ENCODE measurements at regions not wholly inside any gene's neighbourhood (a gene's known extent, or its start where the extent isn't known, plus 50 kb on each side); places are given as distances from the start of the nearest gene placed in this dataset.
A peak's percentile ranks its signal among the peaks of the same experiment; 100 is the strongest.

DNA sequence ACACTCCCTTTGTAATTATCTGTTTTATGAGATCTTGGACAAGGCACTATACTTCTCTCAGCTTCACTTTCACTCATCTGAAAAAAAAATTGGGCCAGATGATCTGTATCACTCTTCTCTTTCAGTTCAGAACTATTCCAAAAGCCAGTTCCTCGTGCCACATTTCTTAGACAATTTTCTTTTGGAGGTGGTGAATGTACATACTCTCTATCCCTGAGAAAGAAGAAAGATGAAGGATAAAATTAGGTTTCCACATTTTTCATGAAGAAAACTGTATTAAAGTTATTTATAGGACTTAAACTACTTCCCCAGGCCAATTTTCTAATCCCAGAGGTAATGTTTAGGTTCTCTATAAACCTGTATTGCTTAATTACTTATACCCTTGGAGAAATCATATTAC is 171.6 kb downstream of the SLC6A15 start:
- TF ChIP-seq, protein P1, sequence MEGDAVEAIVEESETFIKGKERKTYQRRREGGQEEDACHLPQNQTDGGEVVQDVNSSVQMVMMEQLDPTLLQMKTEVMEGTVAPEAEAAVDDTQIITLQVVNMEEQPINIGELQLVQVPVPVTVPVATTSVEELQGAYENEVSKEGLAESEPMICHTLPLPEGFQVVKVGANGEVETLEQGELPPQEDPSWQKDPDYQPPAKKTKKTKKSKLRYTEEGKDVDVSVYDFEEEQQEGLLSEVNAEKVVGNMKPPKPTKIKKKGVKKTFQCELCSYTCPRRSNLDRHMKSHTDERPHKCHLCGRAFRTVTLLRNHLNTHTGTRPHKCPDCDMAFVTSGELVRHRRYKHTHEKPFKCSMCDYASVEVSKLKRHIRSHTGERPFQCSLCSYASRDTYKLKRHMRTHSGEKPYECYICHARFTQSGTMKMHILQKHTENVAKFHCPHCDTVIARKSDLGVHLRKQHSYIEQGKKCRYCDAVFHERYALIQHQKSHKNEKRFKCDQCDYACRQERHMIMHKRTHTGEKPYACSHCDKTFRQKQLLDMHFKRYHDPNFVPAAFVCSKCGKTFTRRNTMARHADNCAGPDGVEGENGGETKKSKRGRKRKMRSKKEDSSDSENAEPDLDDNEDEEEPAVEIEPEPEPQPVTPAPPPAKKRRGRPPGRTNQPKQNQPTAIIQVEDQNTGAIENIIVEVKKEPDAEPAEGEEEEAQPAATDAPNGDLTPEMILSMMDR (IDR thresholded peaks at IDR 0.05; ENCODE audit: low read depth, low read length, missing control alignments): no peak
- Histone ChIP-seq H3K27ac (no peak overlapping the region), H3K27me3 (replicated peaks) (no peaks in the 10 kb centered on the region), H3K36me3 (replicated peaks) (no peaks in the 10 kb centered on the region), H3K4me3 (ENCODE audit: low read depth, low read length) (no peak overlapping the region)
- no peak for DNase-seq
- in situ Hi-C loops (cut with HindIII; ENCODE audit: low pct_ligation_motif_present, low sequenced_read_pairs): no loop called here

DNA sequence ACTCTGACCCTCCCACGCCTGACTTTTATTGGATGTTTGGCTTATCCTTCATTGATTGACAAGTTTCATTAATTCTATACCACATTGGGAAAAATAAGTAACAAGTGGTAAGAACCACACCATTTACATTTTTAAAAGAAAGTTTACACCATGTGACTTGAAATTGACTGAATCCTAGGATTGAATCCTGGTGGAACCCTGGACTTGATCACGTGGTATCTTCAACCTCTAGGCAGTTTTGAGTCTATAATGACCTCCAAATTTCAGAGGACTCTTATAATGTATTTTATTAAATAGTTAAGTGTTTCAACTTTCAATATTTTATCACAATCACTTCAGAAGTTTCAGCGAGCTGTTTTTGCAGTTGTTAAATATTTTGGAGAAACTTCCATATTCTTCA is 172.0 kb downstream of the SLC6A15 start:
- H3K27me3 ChIP-seq (replicated peaks): no peaks in the 10 kb centered on the region
- H3K36me3 ChIP-seq (replicated peaks): no peaks in the 10 kb centered on the region
- DNase-seq: no peak
- in situ Hi-C loops (cut with HindIII; ENCODE audit: low pct_ligation_motif_present, low sequenced_read_pairs): no loop called here
- no peak overlapping the region for H3K4me3 ChIP-seq (ENCODE audit: low read depth, low read length)
- H3K27ac ChIP-seq: no peak overlapping the region
- TF ChIP-seq, protein P1 (IDR thresholded peaks at IDR 0.05; ENCODE audit: low read depth, low read length, missing control alignments): no peak

DNA sequence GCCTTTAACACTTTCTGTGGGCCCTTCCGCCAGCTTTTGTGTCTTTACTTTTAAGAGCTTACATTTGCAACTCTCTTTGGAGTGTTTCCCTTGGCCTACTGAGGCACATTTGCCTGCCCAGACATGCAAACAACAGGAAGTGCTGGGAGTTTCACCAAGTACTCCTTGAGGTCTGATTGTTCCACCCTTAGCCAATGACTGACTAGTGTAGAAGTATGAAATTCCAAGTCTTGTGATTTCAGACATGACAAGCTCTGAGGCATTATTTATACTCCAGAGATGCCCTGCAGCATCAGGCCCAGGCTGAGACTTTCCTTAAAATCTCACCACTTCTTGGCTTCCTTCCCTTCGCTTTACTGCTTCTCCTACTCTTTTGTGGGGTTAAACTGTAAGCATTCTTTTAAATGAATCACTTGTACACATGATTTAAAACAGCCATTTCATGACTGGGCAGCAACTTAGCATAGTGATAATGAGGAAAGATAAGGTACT is 174.1 kb downstream of the SLC6A15 start:
- Histone ChIP-seq H3K27ac (peak overlapping the region; percentile 44), H3K36me3 (replicated peaks) (no peaks in the 10 kb centered on the region), H3K27me3 (replicated peaks) (no peaks in the 10 kb centered on the region), H3K4me3 (ENCODE audit: low read depth, low read length) (no peak overlapping the region)
- in situ Hi-C loops (cut with HindIII; ENCODE audit: low pct_ligation_motif_present, low sequenced_read_pairs): no loop called here
- TF ChIP-seq, protein P1 (IDR thresholded peaks at IDR 0.05; ENCODE audit: low read depth, low read length, missing control alignments): no peak
- DNase-seq: peak; percentile 68

DNA sequence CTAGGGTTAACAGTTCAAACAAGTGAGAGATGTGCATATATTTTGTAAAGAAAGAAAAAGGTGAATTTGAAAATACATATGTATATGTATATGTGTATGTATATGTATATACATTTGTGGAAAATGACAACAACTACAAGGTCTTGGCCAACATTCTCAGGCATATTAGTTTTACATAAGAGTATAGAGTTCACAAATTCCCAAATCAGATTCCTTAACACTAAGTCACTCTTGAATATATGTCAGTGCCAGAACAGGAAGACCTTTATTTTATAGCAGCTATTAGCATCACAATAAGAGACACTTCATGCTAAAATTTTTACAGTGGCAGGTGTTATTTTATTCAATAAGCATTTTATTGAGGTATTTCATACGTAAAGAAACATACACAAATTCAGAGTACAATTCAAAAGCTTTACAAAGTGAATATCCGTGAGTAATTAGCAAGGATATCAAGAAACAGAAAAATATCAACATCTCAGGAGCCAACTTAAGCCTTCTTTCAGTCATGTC is 179.7 kb downstream of the SLC6A15 start:
- in situ Hi-C loops (cut with HindIII; ENCODE audit: low pct_ligation_motif_present, low sequenced_read_pairs): no loop called here
- TF ChIP-seq, protein P1 (IDR thresholded peaks at IDR 0.05; ENCODE audit: low read depth, low read length, missing control alignments): no peak
- DNase-seq: no peak
- H3K4me3 ChIP-seq (ENCODE audit: low read depth, low read length): no peak overlapping the region
- H3K27ac ChIP-seq: no peak overlapping the region
- H3K36me3 ChIP-seq (replicated peaks): no peaks in the 10 kb centered on the region
- H3K27me3 ChIP-seq (replicated peaks): no peaks in the 10 kb centered on the region

DNA sequence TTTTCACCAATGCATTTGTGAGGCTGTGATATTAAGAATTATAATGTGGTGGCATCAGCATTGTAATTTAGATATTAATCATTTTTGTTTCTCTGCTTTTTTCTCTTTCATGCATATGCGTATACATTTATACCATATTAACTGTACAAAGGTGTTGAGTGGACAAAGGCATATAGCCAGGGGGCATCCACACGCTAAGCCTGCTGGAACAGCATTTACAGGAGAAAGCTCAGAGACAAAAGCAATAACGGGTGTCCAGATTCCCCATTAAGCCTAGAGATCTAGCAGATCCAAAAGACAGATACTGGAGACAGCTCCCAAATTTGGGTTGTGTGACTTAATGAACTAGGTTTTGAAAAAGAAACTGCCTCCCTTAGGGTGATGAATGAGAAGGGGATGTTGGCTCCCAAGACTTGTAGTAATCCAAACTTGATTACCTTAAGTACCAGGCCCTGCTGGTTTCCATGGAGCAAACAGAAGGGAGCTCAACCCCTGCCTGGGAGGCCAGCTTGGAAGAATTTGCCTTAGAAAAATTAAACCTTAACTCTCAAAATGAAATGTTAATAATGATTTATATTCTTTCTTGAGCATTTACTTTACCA is 181.9 kb downstream of the SLC6A15 start:
- Histone ChIP-seq H3K27me3 (replicated peaks) (no peaks in the 10 kb centered on the region), H3K27ac (no peak overlapping the region), H3K36me3 (replicated peaks) (no peaks in the 10 kb centered on the region), H3K4me3 (ENCODE audit: low read depth, low read length) (no peak overlapping the region)
- in situ Hi-C loops (cut with HindIII; ENCODE audit: low pct_ligation_motif_present, low sequenced_read_pairs): no loop called here
- TF ChIP-seq, protein P1 (IDR thresholded peaks at IDR 0.05; ENCODE audit: low read depth, low read length, missing control alignments): no peak
- DNase-seq: no peak

DNA sequence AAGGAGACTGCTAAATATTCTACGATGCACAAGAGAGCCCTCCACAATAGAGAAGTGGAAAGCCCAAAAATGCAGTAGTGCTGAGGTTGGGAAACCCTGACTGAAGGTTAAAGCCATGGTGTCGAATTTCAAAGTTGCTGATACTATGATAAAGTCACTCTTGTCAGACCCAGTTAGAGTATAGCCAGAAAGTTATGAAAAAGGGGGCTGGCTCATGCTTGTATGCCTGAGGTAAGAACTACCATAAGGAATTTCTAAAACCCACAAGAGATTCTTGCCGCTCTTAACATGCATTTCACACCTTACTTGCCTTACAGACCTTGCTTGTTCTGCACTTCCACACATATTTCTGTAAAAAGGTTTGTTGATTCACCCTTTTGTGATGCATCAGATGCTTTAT is 184.6 kb downstream of the SLC6A15 start:
- DNase-seq: peak; percentile 14
- TF ChIP-seq, protein P1 (IDR thresholded peaks at IDR 0.05; ENCODE audit: low read depth, low read length, missing control alignments): no peak
- Histone ChIP-seq H3K4me3 (ENCODE audit: low read depth, low read length) (no peak overlapping the region), H3K27ac (no peak overlapping the region), H3K36me3 (replicated peaks) (no peaks in the 10 kb centered on the region), H3K27me3 (replicated peaks) (no peaks in the 10 kb centered on the region)
- in situ Hi-C loops (cut with HindIII; ENCODE audit: low pct_ligation_motif_present, low sequenced_read_pairs): no loop called here
